ENCODE measurements at regions not wholly inside any gene's neighbourhood (a gene's known extent, or its start where the extent isn't known, plus 50 kb on each side); places are given as distances from the start of the nearest gene placed in this dataset.
"Not testable (repeated sequence)": the region's sequence is repeated elsewhere in the genome, so short reads cannot be mapped to it uniquely, and the experiment has no call there.

DNA sequence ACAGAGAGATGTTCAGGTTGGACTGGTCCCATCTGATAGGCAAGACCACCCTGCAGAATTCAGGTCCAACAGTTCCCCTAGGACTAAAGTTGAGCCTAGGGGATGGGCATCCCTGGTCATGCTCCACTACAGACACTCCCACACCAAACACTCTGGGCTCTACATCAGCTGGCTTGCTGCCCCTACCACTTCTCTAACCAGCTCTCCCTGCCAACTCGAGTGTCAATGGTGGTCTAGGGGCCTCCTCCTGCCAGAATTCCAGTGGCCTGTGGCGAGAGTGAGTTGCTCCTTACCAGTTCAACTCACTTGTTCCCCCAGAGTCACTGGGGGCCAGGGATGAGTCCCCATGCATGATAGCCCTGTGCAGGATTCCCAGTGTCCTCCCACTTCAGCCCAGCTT is 316.2 kb upstream of the PPP2R3A start:
- DNase-seq: no peak

DNA sequence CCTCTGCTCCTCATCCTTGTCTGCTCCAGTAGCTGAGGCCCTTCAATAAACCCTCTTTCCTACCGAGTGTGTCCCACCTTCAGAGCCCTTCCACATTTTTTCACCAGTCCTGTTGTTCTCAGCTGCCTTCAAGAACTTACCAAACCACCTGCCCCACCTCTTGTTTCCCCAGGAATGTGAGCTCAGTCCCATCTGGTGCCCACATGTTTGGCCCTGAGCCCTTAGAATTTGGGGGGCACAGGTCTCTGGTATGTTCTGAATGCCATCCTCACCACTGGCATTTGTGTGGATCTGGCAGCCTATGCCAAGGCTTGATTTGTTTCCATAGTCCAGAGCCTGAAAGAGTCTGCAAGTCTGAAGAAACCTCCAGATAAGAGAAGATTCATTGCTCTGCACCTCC is 315.2 kb upstream of the PPP2R3A start:
- DNase-seq: no peak

DNA sequence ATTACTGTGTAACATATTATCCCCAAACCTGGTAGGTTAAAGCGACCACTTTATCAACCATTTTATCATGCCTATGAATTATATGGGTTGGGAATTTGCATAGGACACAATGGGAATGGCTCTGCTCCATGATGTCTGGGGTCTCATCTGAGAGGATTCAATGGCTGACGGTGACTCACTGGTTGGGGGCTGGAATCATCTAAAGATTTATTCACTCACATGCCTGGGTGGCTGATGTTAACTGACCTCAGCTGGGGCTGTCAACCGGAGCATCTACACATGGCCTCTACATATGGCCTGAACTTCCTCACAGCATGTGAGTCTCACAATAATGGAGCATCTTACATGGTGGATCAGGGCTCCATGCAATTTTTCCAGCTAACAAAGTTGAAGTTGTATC is 313.1 kb upstream of the PPP2R3A start:
- no peak for DNase-seq

DNA sequence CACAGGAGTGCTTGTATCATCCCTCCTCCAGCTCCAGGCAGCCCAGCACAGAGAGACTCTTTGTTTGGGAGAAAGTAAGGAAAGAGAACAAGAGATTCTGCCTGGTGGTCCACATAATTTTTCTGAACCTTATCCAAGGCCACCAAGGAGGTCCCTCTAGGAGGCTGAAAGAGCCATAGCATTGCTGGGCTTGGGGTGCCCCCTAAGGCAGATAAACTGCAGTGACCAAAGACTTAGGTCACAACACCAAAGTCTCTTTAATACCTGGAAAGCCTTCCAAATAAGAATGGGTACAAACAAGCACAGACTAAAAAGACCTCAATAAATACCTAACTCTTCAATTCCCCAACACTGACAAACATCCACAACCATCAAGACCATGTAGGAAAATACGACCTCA is 310.2 kb upstream of the PPP2R3A start:
- DNase-seq: no peak

DNA sequence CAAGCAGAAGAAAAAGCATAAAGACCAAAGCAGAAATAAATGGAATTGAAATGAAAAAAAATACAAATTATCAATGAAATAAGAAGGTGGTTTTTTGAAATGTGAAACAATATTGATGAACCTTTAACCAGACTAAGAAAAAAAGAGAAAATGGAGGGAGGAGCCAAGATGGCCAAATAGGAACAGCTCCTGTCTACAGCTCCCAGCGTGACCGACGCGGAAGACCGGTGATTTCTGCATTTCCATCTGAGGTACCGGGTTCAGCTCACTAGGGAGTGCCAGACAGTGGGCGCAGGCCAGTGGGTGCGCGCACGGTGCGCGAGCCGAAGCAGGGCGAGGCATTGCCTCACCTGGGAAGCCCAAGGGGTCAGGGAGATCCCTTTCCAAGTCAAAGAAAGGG is 307.1 kb upstream of the PPP2R3A start:
- DNase-seq: not testable (repeated sequence)

DNA sequence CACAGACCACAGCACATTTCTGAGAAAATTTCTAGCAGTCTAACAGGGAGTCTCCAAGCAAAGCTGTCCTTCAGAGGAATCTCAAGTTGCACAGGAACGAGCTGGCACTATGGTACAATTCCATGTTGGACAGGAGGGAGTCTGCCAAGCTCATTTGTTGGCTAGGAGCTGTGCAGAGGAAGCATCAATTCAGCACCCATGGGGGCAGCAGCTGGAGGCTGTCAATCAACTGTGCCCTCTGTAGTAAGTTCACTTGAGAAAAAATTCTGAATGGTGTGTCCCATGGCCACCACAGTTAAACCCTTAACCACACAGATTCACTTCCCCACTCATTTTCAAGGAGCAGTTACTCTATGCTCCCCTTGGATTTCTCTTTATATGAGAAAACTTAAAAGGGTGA is 298.5 kb upstream of the PPP2R3A start:
- DNase-seq: no peak

DNA sequence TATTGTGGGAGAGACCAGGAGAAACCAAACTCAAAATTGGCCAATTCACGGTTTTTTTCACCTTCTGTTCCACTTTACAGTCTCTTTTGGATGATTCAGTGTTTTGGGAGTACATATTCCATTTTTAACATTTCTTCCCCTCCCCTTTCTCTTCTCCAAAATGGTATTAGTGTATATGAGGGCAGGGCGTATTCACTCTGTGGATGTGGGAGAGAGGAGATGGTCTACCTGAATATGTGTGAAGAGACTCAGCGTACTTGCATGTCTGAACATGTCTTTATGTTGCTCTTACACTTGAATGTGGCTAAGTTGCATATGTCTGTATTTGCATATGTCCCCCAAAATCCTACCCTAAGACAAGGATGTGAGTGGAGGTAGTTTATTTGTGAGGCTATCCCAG is 291.0 kb upstream of the PPP2R3A start:
- no peak for DNase-seq

DNA sequence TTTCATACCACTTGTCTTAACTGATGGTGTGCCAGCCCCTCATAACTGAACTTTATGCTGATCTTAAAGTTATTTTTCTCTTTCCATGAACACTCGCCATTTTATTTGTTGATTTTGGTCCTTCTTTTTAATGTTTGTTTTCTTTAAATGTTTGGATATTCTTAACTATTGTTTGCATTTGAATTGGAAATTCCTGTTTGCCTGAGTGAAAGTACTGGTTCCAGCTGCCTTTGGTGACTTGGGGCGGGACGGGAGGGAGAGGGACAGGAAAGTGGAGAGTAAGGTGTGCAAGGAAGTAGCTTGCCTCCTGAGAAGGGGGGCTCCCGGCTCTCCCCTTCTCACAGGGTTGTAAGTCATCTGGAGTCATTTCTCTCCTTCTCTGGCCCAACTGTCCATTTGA is 287.1 kb upstream of the PPP2R3A start:
- no peak for DNase-seq

DNA sequence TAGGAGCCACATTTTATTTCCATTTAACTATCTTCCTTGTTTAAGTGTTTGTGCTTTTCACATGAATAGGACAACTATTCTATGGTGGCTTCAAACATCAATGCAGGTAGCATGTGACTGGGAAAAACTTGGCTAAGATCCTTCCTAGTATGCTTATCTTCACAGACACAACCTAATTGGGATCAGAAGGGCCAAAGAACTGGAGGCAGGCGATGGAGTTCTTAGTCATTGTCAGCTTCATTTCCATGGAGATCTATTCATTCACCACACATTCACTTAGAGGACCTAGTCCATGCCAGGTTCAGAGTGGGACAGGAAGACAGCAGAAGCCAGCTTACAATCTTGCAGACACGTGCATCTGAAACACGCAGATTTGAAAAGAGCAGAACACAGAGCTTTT is 277.5 kb upstream of the PPP2R3A start:
- DNase-seq: no peak

DNA sequence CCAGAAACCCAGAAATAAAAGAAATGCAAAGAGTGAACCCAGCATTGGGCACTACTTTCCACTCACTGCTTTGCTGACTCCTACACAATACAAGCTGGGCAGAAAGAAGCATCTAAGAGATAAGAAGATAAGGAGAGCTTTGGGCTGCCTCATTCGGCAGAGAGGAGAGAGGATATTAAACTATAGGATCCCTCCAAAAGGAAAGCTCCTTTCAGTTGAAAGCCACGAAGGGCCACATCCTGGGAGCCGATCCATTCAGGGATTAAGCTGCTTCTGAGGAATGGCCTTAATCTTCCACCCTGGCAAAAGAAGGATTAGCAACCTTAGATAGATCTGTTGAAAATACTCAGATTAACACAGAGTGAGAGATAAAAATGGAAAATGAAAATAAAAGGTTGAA is 274.9 kb upstream of the PPP2R3A start:
- DNase-seq: no peak

DNA sequence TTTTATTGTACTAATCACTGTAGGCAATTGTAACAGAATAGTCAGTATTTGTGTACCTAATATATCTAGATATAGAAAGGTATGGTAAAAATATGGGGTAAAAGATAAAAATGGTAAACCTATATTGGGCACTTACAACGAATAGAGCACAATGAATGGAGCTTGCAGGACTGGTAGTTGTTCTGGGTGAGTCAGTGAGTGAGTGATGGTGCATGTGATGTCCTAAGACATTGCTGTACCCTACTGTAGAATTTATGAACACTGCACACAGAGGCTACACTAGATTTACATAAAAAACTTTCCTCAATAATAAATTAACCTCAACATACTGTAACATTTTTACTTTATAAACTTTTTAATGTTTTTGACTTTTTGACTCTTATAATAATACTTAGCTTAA is 274.3 kb upstream of the PPP2R3A start:
- DNase-seq: no peak

DNA sequence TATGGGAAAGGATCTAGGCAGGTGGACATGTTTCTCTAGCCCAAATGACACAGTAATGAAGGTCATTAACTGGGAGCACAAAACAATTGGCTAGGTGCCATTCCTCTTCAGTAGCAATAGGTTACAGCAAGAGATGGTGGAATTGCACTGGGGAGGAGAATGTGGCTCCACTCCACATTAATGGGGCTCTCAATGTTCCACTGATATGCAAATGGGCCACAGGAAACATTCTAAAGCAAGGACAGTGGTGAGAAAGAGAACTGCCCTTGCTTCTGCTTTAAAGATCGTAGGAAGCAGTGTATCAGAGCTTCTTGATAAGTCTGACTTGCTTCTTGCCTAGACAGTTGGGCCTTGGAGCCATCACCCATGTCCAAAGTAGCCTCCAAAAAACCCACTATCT is 271.4 kb upstream of the PPP2R3A start:
- no peak for DNase-seq

DNA sequence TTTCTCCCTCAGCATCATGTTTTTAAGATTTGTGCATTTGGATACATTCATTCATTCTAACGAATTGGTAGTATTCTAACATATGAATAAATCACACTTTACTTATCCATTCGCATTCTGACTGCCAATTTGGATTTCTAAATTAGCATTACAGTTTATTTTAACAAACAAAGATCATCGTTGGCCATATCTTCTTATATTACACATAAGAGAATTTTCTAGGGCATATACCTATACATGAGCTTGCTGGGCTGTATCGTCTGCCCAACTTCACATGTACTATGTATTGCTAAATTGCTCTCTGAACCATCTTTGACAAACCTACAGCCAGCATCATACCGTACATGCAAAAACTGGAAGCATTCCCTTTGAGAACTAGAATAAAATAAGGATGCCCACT is 265.8 kb upstream of the PPP2R3A start:
- DNase-seq: no peak

DNA sequence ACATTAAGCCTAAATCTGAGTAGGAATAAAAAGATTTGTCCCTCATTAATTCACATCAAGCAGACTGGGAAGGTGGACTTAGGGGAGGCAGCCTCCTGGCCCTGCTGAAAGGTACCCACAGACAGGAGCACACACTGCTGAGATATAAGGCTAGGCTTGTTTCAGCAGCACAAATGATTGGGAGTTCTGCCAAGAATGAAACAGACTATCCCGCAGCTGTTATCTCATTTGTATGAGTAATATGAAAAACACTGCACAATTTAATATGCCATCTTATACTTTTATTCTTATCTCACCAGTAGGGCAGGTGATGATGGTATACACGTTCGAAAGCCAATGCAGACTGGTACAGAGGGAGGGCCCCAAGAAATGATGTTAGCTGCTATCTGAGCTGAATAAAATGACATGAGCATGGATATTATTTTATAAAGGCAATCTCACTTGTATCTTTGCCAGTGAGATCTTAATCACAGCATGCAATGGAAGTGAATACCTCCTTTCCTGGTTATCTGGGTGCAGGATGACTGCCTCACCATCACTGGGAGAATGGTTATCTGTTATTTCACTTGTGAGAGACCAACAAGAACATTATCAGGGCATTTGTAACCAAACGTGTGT is 258.7 kb upstream of the PPP2R3A start:
- DNase-seq: no peak

DNA sequence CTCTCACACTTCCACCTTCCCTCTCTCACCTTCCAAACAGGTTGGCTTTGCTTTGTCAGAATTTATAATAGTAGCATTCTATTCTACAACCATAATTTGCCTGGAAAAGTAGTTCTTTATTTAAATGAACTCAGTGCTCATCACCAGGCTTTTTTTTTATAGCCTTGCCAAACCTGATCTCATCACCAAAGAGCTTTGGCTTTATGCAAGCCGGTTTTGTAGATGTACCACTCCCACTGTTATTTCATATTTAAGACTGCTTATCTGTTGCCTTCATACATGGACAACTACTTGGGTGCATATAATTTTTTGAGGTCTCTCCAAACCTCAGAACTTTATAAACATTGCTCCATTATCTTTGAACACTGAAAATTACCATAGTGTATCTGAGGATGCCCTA is 246.1 kb upstream of the PPP2R3A start:
- no peak for DNase-seq

DNA sequence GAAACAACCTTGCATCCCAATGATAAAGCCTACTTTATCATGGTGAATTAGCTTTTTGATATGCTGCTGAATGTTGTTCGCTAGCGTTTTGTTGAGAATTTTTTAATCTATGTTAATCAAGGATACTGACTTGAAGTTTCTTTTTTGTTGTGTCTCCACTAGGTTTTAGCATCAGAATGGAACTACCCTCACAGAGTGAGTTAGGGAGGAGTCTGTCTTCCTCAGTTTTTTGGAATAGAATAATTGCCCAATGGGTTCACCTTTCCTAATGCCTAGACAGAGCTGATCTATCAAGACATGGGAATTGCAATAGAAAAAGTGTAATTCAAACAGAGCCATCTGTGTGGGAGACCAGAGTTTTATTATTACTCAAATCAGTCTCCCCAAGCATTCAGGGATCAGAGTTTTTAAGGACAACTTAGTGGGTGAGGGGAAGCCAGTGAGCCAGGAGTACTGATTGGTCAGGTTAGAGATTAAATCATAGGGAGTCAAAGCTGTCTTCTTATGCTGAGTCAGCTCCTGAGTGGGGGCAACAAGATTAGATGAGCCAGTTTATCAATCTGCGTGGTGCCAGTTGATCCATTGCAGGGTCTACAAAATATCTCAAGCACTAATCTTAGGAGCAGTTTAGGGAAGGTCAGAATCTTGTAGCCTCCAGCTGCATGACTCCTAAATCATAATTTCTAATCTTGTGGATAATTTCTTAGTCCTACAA is 237.4 kb upstream of the PPP2R3A start:
- no peak for DNase-seq

DNA sequence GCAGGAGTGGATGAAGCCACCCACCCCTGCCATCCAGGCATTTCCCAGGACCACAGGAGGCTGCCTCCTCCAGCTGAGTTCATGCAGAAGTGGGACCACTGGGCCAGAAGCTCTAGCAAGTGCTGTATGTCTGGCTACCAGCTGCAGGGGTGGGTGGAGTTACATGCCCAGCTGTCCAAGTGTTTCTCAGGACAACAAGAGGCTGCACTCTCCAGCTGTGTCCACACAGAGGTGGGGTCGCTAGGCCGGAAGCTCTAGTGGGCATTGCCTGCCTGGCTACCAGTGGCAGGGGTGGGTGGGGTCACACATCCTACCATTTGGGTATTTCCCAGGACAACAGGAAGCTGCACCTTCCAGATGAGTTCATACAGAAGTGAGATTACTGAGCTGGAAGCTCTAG is 234.0 kb upstream of the PPP2R3A start:
- DNase-seq: no peak

DNA sequence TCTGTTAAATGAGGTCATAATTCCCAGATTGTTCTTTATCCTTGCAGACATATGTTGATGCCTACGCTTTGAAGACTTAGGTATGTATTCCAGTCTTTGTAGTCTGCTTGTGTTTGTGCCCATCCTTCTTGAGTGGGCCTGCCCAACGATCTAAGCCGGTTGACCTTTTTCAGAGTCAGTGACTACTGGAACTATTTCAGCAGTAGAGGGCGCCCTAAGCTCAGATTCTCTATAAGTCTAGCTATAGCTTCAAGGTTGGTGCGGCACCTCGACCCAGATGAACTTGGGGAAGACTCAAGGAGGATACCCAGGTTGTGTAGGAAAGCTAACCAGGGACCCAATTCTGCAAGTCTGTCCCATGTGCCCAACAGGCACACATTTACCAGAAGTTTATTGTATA is 228.8 kb upstream of the PPP2R3A start:
- no peak for DNase-seq

DNA sequence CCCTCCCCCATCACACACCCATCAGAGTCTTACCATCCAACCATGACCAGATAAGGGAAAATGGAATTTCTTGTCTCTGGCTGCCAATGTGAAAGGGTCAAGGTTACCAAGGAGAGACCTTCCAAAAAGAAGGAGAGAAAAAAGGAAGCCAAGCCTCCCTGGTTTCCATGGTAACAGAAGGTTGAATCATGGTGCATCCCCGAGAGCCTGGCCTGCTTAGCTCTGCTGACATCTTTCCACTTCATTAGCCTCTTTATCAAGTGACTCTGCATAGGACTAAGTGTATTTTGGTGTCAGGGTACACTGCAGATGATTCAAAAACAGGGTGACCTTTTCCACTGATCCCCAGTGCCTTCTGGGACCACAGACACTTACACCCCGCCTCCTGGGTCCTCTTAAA is 225.7 kb upstream of the PPP2R3A start:
- no peak for DNase-seq

DNA sequence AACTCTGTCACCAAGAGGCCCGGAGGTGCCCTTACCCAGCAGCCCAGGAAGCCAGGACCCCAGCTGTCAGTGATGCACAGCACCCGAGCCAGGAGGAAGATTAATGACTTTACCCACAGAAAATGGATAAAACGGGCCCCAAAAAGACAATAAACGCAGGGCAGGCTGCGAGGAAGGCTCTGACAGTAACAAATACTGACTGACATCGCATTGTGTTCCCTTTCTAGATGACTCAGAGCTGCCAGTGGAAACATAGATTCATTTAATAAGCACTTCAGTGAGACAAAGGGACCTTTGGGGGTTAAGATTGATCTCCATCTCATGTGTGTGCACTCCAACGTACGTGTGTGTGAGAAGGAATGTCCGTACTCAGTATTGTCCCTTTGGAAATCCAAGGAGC is 225.3 kb upstream of the PPP2R3A start:
- no peak for DNase-seq

DNA sequence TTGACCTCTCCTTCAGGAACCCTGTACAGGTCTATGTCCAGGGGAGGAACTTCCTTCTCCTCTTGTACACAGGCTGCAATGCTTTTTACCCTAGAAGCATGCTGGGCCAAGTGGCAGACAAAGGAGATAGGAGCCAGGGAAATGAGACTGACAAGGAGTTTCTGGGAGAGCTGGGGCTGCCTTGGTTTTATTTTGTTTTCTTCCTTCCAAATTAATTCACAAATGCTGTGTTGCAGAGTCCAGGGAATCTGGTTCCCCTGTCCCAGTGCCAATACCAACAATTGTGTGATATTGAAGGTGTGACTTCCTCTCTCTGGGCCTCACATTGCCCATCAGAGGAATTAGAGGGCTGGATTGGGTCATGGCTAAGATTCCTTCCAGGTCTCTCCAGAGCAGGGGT is 224.8 kb upstream of the PPP2R3A start:
- no peak for DNase-seq

DNA sequence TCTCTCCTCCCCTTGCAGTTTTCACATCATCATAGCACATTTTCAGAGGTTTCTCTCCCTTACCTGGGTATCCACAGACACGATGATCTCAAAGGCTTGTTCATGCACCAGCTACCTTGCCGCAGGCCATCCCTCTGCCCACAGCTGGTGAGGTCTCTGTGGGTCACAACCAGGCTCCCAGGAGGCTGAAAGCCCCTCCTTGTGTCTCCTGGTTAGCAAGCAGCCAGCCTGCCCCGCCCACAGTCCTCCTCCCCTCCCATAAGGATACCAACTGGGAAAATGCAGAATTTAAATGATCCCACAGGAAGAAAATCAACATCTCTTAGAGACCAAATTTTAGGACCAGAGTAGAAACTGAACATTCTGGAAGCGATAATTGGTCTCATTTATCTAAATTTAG is 213.5 kb upstream of the PPP2R3A start:
- no peak for DNase-seq

DNA sequence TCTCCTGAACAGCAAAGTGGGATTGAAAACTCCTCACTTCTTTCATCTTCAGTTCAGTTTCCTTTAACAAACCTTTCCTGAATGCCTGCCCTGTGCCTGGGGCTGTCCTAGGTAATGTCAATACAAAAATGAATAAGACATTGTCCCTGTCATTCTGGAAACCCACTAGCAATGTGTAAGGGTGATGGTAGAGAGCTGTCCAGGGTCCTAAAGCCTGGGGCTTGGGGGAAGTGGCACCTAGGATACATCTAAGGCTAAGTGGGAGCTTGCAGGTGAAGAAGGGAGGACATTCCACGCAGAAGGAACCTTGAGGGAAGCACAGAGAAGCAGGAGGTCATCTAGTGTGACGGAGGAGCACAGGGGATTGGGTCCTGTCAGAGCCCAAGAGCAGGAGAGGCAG is 212.7 kb upstream of the PPP2R3A start:
- no peak for DNase-seq

DNA sequence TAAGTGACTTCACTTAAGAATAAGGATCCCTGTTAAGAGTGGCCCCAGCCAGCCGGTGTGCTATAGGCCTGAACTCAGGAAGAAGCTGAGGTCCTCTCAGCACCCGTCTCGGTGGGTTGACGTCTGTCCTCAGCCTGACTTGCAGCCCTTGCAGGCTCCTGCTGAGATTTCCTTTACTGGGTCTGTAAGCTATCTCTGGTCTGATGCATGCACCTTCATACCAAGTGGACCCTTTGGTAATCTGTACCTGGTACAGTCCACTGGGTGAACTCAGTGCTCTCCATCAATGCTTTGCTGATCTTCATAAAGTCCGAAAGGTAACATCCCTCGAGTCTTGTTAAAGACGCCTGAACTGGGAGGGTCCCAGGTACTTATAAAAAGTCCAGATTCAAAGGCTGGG is 212.0 kb upstream of the PPP2R3A start:
- DNase-seq: no peak

Data from CD4-positive, alpha-beta T cell treated with Interleukin-4 for 4 hours (primary cell).